CD14-positive monocyte (primary cell): ENCODE measurements at regions not wholly inside any gene's neighbourhood (a gene's known extent, or its start where the extent isn't known, plus 50 kb on each side); places are given as distances from the start of the nearest gene placed in this dataset.

Experiments used
- DNase-seq, 3 donors: peaks; one replicate each; pipeline ENCODE4 v3.0.0-alpha.2; 2011 to 2022
- H2AFZ ChIP-seq: 2 replicates; pipeline ENCODE4 v1.6.0; 2012; ENCODE audit warnings: mild to moderate bottlenecking, low read depth, low read length, inconsistent platforms; ENCODE audit not compliant: insufficient read depth, poor library complexity, severe bottlenecking
- H3K27ac ChIP-seq, 2 donors: 1 replicate in 1 of 2; 2 replicates in 1 of 2; pipeline ENCODE4 v1.5.1; 2012 to 2013; ENCODE audit warnings: low read length in 2 of 2, control low read depth in 1 of 2, inconsistent platforms in 1 of 2, low read depth in 1 of 2, mild to moderate bottlenecking in 1 of 2
- H3K27me3 ChIP-seq, 2 donors: one replicate each; pipeline versions ENCODE4 v1.6.0 to v1.6.1; 2011 to 2013; ENCODE audit warnings: low read length in 2 of 2; ENCODE audit not compliant: control insufficient read depth in 2 of 2, insufficient read depth in 2 of 2
- H3K36me3 ChIP-seq, 2 donors: replicated peaks in 1 of 2; 1 replicate in 1 of 2; 2 replicates in 1 of 2; pipeline versions ENCODE4 v1.5.1 to v1.6.1; 2012 to 2013; ENCODE audit warnings: low read length in 2 of 2, control low read depth in 1 of 2, inconsistent platforms in 1 of 2, mild to moderate bottlenecking in 1 of 2; ENCODE audit not compliant: insufficient read depth in 2 of 2, control insufficient read depth in 1 of 2
- H3K4me1 ChIP-seq, 2 donors: 1 replicate in 1 of 2; 2 replicates in 1 of 2; pipeline versions ENCODE4 v1.5.1 to v1.6.1; 2012 to 2013; ENCODE audit warnings: low read length in 2 of 2, control low read depth in 1 of 2, inconsistent platforms in 1 of 2, mild to moderate bottlenecking in 1 of 2, moderate library complexity in 1 of 2; ENCODE audit not compliant: insufficient read depth in 2 of 2, control insufficient read depth in 1 of 2
- H3K4me2 ChIP-seq: replicated peaks from 2 replicates; pipeline ENCODE3; 2012; ENCODE audit warnings: low read length, moderate library complexity, mild to moderate bottlenecking; ENCODE audit not compliant: poor library complexity, severe bottlenecking; ENCODE audit errors: extremely low read depth
- H3K4me3 ChIP-seq, 3 experiments: fragments of 200-600 bp in 1 of 3; sonication (generic) in 1 of 3; replicated peaks in 1 of 3; 1 replicate in 2 of 3; 2 replicates in 1 of 3; pipeline ENCODE4 v1.5.1; 2011 to 2013; ENCODE audit warnings: low read length in 3 of 3, mild to moderate bottlenecking in 3 of 3, control low read depth in 2 of 3, low read depth in 2 of 3, inconsistent platforms in 1 of 3, moderate library complexity in 1 of 3
- H3K79me2 ChIP-seq: 2 replicates; pipeline ENCODE4 v1.6.0; 2012; ENCODE audit warnings: mild to moderate bottlenecking, control low read depth, inconsistent platforms, low read length, moderate library complexity; ENCODE audit not compliant: insufficient read depth
- H3K9ac ChIP-seq: 2 replicates; pipeline ENCODE4 v1.6.0; 2017; ENCODE audit warnings: low read length, mild to moderate bottlenecking; ENCODE audit not compliant: insufficient read depth, poor library complexity, severe bottlenecking
- H3K9me3 ChIP-seq, 2 donors: replicated peaks in 1 of 2; 1 replicate in 1 of 2; 2 replicates in 1 of 2; pipeline versions ENCODE4 v1.5.1 to v1.6.1; 2012 to 2013; ENCODE audit warnings: low read length in 2 of 2, control low read depth in 1 of 2; ENCODE audit not compliant: control insufficient read depth in 1 of 2, insufficient read depth in 1 of 2
- H4K20me1 ChIP-seq: 2 replicates; pipeline ENCODE4 v1.6.0; 2012; ENCODE audit warnings: mild to moderate bottlenecking, low read length, control low read depth, moderate library complexity; ENCODE audit not compliant: insufficient read depth
- H3K27ac Mint-ChIP-seq, 7 donors: one replicate each; pipeline ENCODE4 v1.8.0; 2020; ENCODE audit warnings: mild to moderate bottlenecking in 7 of 7, mixed read lengths in 7 of 7, moderate library complexity in 6 of 7, inconsistent platforms in 2 of 7
- H3K27me3 Mint-ChIP-seq, 3 donors: one replicate each; pipeline ENCODE4 v1.8.0; 2021 to 2022; ENCODE audit warnings: low read depth in 3 of 3, mild to moderate bottlenecking in 3 of 3, mixed read lengths in 3 of 3, moderate library complexity in 3 of 3, inconsistent platforms in 1 of 3
- H3K36me3 Mint-ChIP-seq, 2 donors: one replicate each; pipeline ENCODE4 v1.8.0; 2020; ENCODE audit warnings: mixed read lengths in 2 of 2, inconsistent platforms in 1 of 2, mild to moderate bottlenecking in 1 of 2
- H3K4me1 Mint-ChIP-seq: one replicate; pipeline ENCODE4 v1.8.0; 2020; ENCODE audit warnings: mild to moderate bottlenecking, mixed read lengths
- H3K4me3 Mint-ChIP-seq, 2 donors: one replicate each; pipeline ENCODE4 v1.8.0; 2020; ENCODE audit warnings: mild to moderate bottlenecking in 2 of 2, mixed read lengths in 2 of 2, moderate library complexity in 1 of 2
- H3K9me3 Mint-ChIP-seq, 7 donors: one replicate each; pipeline ENCODE4 v1.8.0; 2020 to 2022; ENCODE audit warnings: mixed read lengths in 7 of 7, mild to moderate bottlenecking in 6 of 7, moderate library complexity in 6 of 7, inconsistent platforms in 2 of 7
- CTCF ChIP-seq: fragments of 200-600 bp; IDR thresholded peaks from one replicate; pipeline ENCODE4 v1.8.0; 2022; ENCODE audit warnings: antibody characterized with exemption, mild to moderate bottlenecking
- WGBS: methylation state at CpG from one replicate; pipeline ENCODE4 v1.1.5; 2013; ENCODE audit warnings: missing lambda C conversion rate; ENCODE audit not compliant: insufficient coverage; 5-methylcytosine and 5-hydroxymethylcytosine counted together
- intact Hi-C, 2 donors: fragments of 100-400 bp; cut with micrococcal nuclease; formaldehyde crosslinking; loops; one replicate each; pipeline versions ENCODE4 v1.15.0 to v1.15.1; 2023

GRCh38 chr6:156686301-156686994 is 90.7 kb upstream of the ARID1B start:
- no peaks in the 10 kb centered on the region for H3K36me3 ChIP-seq
- H3K4me3 Mint-ChIP-seq: peak overlapping the region; percentile 94 to 96
- H3K27ac Mint-ChIP-seq: peak overlapping the region; percentile 85 to 96 (median 94)
- peak overlapping the region; percentile 88 to 89 for H3K27ac ChIP-seq
- intact Hi-C loops: loop anchor here in 1 of 2 donors (5.0 kb wide), 3 partner anchors 271 to 1359 kb away; no protein-coding TSS in a partner anchor
- peaks cover 27 to 35% of the 10 kb centered on the region in 2 donors for H3K4me1 ChIP-seq
- H3K9me3 ChIP-seq: no peaks in the 10 kb centered on the region
- H3K4me3 ChIP-seq: peak overlapping the region; percentile 65 to 85 (median 84)
- H3K79me2 ChIP-seq: no peaks in the 10 kb centered on the region
- peaks cover 0 to 3% (median 0%) of the 10 kb centered on the region in 7 donors for H3K9me3 Mint-ChIP-seq
- peak overlapping the region; percentile 78 for H3K4me2 ChIP-seq
- peak in 1 of 3 donors; percentile 9 for DNase-seq
- peak overlapping the region; percentile 77 for H3K9ac ChIP-seq
- H3K36me3 Mint-ChIP-seq: no peaks in the 10 kb centered on the region
- no peaks in the 10 kb centered on the region for H4K20me1 ChIP-seq
- peaks cover 32% of the 10 kb centered on the region for H3K4me1 Mint-ChIP-seq
- 4% methylated on average over 9 of the region's 15 CpGs for WGBS
- H3K27me3 ChIP-seq: no peaks in the 10 kb centered on the region
- no peak for TF ChIP-seq CTCF
- peaks cover 2 to 7% (median 6%) of the 10 kb centered on the region in 3 donors for H3K27me3 Mint-ChIP-seq
- peak overlapping the region; percentile 94 for H2AFZ ChIP-seq

GRCh38 chr6:156685823-156686222 is 91.4 kb upstream of the ARID1B start:
- peaks cover 2 to 7% (median 6%) of the 10 kb centered on the region in 3 donors for H3K27me3 Mint-ChIP-seq
- Histone ChIP-seq H3K9ac (no peak overlapping the region), H3K4me3 (peak overlapping the region; percentile 65 to 85 (median 84)), H3K4me2 (peak overlapping the region; percentile 78), H3K27me3 (no peaks in the 10 kb centered on the region), H2AFZ (peak overlapping the region; percentile 94), H4K20me1 (no peaks in the 10 kb centered on the region), H3K36me3 (no peaks in the 10 kb centered on the region), H3K4me1 (peaks cover 27 to 35% of the 10 kb centered on the region in 2 donors), H3K9me3 (no peaks in the 10 kb centered on the region), H3K79me2 (no peaks in the 10 kb centered on the region), H3K27ac (no peak overlapping the region)
- peak overlapping the region; percentile 94 to 96 for H3K4me3 Mint-ChIP-seq
- H3K9me3 Mint-ChIP-seq: peaks cover 0 to 3% (median 0%) of the 10 kb centered on the region in 7 donors
- H3K36me3 Mint-ChIP-seq: no peaks in the 10 kb centered on the region
- WGBS: 0% methylated on average over 1 of the region's 4 CpGs
- DNase-seq: no peak
- H3K27ac Mint-ChIP-seq: peak overlapping the region in 1 of 7 donors; percentile 57
- peaks cover 32% of the 10 kb centered on the region for H3K4me1 Mint-ChIP-seq
- TF ChIP-seq CTCF: no peak
- intact Hi-C loops: loop anchor here in 1 of 2 donors (5.0 kb wide), 3 partner anchors 271 to 1359 kb away; no protein-coding TSS in a partner anchor
